Osteocyte (in vitro differentiated cells): ENCODE measurements at regions not wholly inside any gene's neighbourhood (a gene's known extent, or its start where the extent isn't known, plus 50 kb on each side); places are given as distances from the start of the nearest gene placed in this dataset.

ENCODE experiments used
- DNase-seq: peaks from one replicate; pipeline ENCODE4 v3.0.0; 2021; ENCODE audit warnings: mixed read lengths; ENCODE audit not compliant: unreplicated experiment; ENCODE audit errors: extremely low spot score
- H3K27ac Mint-ChIP-seq: one replicate; pipeline ENCODE4 v1.8.0; 2021; ENCODE audit warnings: mild to moderate bottlenecking, mixed read lengths; ENCODE audit not compliant: unreplicated experiment
- H3K27me3 Mint-ChIP-seq: one replicate; pipeline ENCODE4 v1.8.0; 2021; ENCODE audit warnings: mixed read lengths; ENCODE audit not compliant: unreplicated experiment
- H3K36me3 Mint-ChIP-seq: one replicate; pipeline ENCODE4 v1.8.0; 2021; ENCODE audit warnings: mixed read lengths; ENCODE audit not compliant: unreplicated experiment
- H3K4me1 Mint-ChIP-seq: one replicate; pipeline ENCODE4 v1.8.0; 2021; ENCODE audit warnings: mixed read lengths; ENCODE audit not compliant: unreplicated experiment
- H3K4me3 Mint-ChIP-seq: one replicate; pipeline ENCODE4 v1.8.0; 2021; ENCODE audit warnings: mild to moderate bottlenecking, moderate library complexity, mixed read lengths; ENCODE audit not compliant: unreplicated experiment
- H3K9me3 Mint-ChIP-seq: one replicate; pipeline ENCODE4 v1.8.0; 2021; ENCODE audit warnings: mixed read lengths; ENCODE audit not compliant: unreplicated experiment
- TF ChIP-seq, protein P1 (sequence below): fragments of 200-600 bp; sonication (generic); IDR thresholded peaks from 2 replicates; pipeline ENCODE4 v1.5.0; 2021; ENCODE audit warnings: antibody characterized with exemption, mild to moderate bottlenecking, moderate library complexity

DNA sequence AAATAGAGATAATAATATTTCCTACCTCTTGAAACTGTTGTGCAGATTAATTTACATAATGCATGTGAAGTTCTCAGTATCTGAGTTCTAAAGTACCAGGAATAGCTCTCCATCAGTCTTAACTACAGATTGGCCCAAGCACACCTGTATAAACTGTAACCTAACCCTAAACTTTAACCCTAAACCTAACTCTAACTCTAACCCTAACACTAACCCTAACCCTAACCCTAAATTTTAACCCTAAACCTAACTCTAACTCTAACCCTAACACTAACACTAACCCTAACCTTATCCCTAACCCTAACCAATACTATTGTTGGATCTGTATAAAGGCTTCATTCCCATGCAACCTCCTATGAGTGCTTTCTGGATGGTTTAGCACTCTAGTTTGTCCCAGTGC, 1445.9 kb upstream of the TENM4 start:
- no peaks in the 10 kb centered on the region for H3K36me3 Mint-ChIP-seq
- TF ChIP-seq, protein P1, sequence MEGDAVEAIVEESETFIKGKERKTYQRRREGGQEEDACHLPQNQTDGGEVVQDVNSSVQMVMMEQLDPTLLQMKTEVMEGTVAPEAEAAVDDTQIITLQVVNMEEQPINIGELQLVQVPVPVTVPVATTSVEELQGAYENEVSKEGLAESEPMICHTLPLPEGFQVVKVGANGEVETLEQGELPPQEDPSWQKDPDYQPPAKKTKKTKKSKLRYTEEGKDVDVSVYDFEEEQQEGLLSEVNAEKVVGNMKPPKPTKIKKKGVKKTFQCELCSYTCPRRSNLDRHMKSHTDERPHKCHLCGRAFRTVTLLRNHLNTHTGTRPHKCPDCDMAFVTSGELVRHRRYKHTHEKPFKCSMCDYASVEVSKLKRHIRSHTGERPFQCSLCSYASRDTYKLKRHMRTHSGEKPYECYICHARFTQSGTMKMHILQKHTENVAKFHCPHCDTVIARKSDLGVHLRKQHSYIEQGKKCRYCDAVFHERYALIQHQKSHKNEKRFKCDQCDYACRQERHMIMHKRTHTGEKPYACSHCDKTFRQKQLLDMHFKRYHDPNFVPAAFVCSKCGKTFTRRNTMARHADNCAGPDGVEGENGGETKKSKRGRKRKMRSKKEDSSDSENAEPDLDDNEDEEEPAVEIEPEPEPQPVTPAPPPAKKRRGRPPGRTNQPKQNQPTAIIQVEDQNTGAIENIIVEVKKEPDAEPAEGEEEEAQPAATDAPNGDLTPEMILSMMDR = no peak
- no peaks in the 10 kb centered on the region for H3K4me1 Mint-ChIP-seq
- DNase-seq = no peak
- H3K4me3 Mint-ChIP-seq = no peak overlapping the region
- no peak overlapping the region for H3K27ac Mint-ChIP-seq
- no peaks in the 10 kb centered on the region for H3K9me3 Mint-ChIP-seq
- H3K27me3 Mint-ChIP-seq = no peaks in the 10 kb centered on the region

DNA sequence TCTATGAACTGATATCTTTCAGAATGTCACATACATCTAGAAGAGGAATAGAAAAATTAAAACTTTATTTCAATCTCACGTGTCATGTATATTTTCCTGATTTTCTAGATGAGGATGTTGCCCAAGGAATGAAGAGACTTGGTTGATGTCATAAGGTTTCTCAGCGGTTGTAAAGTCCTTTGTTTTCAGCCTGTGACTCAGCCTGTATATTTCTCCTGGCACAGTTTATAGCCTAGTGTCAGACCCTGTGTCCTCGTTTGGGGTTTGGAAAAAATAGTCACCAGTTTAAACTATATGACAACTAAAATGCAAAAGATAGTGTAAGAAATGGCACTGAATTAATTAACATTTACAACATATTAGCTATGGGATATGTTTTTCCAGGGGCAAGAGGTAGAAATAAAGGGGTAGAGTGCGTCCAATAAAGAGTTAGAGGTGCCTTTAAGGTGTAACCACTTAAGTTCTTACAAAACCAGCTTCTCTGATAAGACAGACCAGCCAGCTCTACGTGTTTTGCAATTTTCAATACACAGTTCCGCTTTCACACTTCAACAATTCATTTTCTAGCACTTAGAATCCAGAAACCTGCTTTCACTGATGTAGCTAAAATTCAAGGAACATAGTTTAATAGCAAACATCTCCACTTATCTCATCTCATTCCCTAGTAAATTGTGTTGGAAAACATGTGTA, 1432.6 kb upstream of the TENM4 start:
- Mint-ChIP-seq H3K4me1 (no peaks in the 10 kb centered on the region), H3K4me3 (no peak overlapping the region), H3K27me3 (no peaks in the 10 kb centered on the region), H3K9me3 (no peaks in the 10 kb centered on the region), H3K27ac (no peak overlapping the region), H3K36me3 (no peaks in the 10 kb centered on the region)
- TF ChIP-seq, protein P1 = no peak
- DNase-seq = no peak

DNA sequence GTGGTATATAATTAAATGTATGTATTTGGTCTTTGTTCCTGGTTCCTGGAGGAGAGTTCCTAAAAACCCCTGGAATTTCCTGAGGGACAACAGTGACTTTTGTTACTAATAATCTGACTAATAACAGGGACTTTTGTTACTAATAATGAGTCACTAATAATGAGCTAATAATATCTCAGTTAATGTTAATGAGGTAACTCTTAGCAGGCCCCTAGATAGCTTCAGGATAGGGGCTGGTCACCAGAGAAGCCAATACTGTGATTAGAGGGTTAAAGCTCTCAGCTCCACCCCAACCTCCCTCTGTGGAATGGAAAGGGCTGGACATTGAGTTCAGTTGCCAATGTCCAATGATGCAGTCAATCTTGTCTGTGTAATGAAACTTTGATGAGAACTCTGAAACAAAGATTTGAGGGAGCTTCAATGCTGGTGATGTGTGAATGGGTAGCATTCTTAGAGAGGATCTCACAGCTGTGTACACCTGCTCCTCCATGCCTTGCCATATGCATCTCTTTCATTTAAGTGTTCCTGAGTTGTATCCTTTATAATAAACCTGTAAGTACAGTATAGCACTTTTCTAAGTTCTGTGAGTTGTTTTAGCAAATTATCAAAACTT, 1431.4 kb upstream of the TENM4 start:
- H3K9me3 Mint-ChIP-seq = no peaks in the 10 kb centered on the region
- H3K27ac Mint-ChIP-seq = no peak overlapping the region
- H3K4me1 Mint-ChIP-seq = no peaks in the 10 kb centered on the region
- no peaks in the 10 kb centered on the region for H3K27me3 Mint-ChIP-seq
- no peak for DNase-seq
- no peak overlapping the region for H3K4me3 Mint-ChIP-seq
- TF ChIP-seq, protein P1 = no peak
- no peaks in the 10 kb centered on the region for H3K36me3 Mint-ChIP-seq

DNA sequence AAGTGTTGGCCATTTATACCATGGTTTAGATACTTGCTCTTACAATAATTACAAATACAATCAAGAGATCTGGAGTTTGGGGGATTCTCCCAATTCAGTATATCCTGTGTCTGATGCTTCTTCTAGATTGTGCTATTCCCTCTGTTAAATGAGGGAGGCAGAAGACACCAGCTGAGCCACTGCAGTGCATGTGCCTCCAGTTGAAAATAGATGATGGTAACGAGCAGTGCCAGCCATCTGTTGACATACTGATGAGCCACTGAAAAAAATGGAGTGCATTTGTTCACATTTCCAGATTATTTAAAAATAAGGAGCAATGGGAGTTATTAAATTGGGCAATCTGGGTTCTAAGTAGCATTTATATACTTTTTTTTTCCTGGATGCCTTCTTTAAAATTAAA, 1428.0 kb upstream of the TENM4 start:
- TF ChIP-seq, protein P1 = no peak
- H3K27me3 Mint-ChIP-seq = no peaks in the 10 kb centered on the region
- no peak for DNase-seq
- H3K4me3 Mint-ChIP-seq = no peak overlapping the region
- H3K27ac Mint-ChIP-seq = no peak overlapping the region
- no peaks in the 10 kb centered on the region for H3K4me1 Mint-ChIP-seq
- H3K36me3 Mint-ChIP-seq = no peaks in the 10 kb centered on the region
- no peaks in the 10 kb centered on the region for H3K9me3 Mint-ChIP-seq

DNA sequence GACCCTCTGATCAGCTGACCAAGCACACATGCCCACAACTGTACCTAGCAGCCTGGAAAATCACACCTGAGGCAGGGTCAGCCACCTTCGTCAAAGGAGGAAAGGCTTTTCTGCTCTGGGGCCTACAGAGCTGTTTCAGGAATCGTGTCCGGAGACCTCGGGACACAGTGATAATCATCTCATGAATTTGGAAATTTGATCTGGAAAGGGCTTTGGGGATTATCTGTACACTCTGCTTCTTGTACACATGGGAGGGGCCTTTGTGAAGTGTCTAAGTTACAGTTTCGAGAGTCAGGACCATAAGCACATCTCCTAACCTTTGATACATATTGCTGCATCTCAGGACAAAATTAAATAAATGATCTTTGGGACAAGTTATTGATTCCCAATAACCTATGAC, 1421.2 kb upstream of the TENM4 start:
- Mint-ChIP-seq H3K36me3 (no peaks in the 10 kb centered on the region), H3K27ac (no peak overlapping the region), H3K9me3 (no peaks in the 10 kb centered on the region), H3K27me3 (no peaks in the 10 kb centered on the region), H3K4me1 (no peaks in the 10 kb centered on the region), H3K4me3 (no peak overlapping the region)
- no peak for DNase-seq
- TF ChIP-seq, protein P1 = no peak
